Head of caudate nucleus (tissue), 42 donors: ENCODE measurements at regions not wholly inside any gene's neighbourhood (a gene's known extent, or its start where the extent isn't known, plus 50 kb on each side); places are given as distances from the start of the nearest gene placed in this dataset.
"Not testable (repeated sequence)": the region's sequence is repeated elsewhere in the genome, so short reads cannot be mapped to it uniquely, and the experiment has no call there.

Experiments used
- DNase-seq, 42 donors: peaks; one replicate each; pipeline versions ENCODE4 v3.0.0 to v3.0.0-alpha.2; 2020 to 2021; ENCODE audit warnings: mixed read lengths in 7 of 42
- intact Hi-C: fragments of 100-400 bp; cut with DNase I; formaldehyde crosslinking; loops from one replicate; pipeline ENCODE4 v1.15.0; 2022

DNA sequence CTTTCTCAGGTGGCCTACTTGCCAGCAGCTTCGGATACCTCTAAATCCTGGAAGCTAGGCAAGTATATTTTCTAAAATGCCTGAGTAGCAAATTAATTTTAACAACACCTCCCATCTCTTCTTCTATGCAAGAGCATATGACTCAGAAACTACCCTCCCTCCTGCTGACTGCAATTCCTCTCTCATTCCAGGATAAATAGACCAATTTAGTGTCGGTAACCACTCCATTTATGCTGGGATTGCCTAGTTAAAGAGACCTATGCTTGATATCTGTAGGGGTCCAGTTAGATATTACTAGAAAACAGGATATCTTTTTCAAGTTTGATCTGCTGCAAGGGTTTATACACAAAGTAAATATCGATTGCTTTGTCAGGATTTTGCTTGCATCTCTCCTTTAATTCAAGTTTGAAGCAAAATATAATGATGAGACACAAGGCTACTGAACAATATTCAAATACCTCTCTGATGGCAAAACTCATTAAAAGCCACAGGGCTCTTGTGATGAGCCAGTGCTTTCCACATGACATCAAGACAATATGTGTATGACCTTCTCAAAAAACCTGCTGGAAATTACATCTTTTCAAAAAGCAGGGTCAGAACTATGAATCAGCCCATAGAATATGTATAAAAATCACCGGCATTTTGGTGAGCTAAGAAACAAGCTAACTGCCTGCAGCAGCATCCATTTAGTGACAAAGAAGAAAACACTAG, 491.6 kb upstream of the NECTIN3 start:
- intact Hi-C loops = no loop called here
- no peak for DNase-seq

- intact Hi-C loops = no loop called here
Measured at GRCh38 chr3:110583373-110583935, 488.2 kb upstream of the NECTIN3 start.

GRCh38 chr3:110588906-110589305, 482.7 kb upstream of the NECTIN3 start:
- no peak for DNase-seq
- intact Hi-C loops = no loop called here

More at GRCh38 chr3:110583373-110583935, 488.2 kb upstream of the NECTIN3 start:
- DNase-seq = no peak

- intact Hi-C loops = no loop called here
- no peak for DNase-seq
Measured at GRCh38 chr3:110589341-110589740, 482.3 kb upstream of the NECTIN3 start.

DNA sequence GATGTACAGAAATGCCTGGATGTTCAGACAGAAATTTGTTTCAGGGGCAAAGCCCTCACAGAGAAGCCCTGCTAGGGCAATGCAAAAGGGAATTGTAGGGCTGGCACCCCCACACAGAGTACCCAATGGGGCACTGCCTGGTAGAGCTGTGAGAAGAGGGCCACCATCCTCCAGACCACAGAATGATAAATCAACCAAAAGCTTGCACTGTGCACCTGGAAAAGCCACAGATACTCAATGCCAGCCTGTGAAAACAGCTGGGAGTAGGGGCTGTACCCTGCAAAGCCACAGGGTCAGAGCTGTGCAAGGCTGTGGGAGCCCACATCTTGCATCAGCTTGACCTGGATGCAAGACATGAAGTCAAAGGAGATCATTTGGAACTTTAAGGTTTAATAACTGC, 477.9 kb upstream of the NECTIN3 start:
- DNase-seq = no peak
- intact Hi-C loops = no loop called here

DNA sequence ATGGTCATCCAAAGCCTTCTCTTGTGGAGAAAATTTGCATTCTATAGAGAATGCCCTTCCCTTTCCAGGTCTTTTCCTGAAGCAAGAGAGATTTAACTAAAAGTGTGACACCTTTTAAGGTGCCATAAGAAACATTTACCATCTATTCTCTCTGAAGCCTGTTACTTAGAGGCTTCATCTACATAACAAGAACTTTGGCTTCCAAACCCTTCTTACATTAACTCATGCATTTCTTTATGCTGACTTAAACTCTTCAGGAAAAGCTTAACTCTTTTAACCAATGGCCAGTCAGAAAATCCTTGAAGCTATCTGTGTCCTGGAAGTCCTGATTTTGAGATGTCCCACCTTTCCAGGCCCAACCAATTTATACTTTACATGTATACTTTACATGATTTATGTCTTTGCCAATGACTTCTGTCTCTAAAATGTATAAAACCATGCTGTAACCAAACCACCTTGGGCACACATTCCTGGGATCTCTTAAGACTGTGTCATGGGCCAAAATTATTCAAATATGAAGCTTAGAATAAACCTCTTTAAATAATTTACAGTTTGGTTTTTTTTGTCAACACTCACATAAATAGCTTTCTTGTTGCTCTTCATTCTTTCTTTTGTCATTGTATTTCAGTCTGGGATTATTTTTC, 472.6 kb upstream of the NECTIN3 start:
- DNase-seq = no peak
- intact Hi-C loops = no loop called here

DNA sequence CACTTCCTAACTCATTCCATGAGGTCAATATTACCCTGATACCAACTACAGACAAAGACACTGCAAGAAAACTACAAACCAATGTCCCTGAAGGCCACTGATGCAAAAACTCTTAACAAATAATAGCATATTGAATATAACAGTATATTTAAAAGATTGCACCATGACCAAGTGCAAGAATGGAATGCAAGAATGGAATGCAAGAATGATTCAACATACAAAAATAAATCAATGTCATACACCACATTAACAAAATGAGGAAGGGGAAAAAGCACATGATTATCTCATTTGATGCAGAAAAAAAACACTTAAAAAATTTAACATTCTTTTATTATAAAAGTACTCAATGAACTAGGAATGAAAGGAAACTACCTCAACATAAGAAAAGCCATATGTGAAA, 463.1 kb upstream of the NECTIN3 start:
- no peak for DNase-seq
- intact Hi-C loops = no loop called here

GRCh38 chr3:110612045-110612444, 459.6 kb upstream of the NECTIN3 start:
- intact Hi-C loops = no loop called here

DNA sequence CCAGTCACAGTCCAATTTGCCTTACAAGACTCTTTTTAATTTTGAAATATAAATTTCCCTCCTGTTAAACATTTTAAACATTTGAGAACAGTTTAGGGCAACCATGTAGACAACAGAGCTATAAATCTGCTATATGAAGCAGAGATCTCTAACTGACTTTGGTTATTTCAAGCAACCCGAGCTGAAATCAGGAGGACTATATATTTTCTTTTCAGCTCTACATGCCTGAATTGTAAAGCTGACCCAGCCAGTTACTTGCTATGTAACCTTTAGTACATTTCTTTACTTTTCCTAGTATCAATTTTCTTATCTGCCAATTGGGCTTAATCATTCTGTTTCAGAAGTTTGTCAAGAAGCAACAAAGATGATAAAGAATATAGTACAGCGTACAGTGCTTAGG, 457.4 kb upstream of the NECTIN3 start:
- DNase-seq = no peak
- intact Hi-C loops = no loop called here

More at GRCh38 chr3:110612045-110612444, 459.6 kb upstream of the NECTIN3 start:
- no peak for DNase-seq

DNA sequence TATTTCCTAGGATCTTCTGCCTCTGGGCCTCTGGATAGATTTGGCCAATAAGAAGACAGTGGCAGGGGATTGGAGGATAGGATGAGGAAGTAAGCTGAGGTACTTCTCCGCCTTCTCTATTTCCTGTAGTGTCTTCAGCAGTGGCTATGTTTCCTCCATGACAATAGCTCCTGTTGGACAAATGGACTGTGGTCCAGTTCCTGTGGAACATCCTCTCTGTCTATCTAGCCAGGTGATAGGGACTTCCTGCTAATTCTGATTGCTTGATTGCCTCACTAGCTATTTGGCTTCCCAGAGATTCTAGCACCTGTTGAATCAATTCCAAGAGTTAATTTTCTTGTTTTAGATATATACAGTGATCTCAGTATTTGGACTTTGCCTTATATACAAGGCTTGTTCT, 456.2 kb upstream of the NECTIN3 start:
- intact Hi-C loops = no loop called here
- DNase-seq = no peak

GRCh38 chr3:110618512-110619226, 452.9 kb upstream of the NECTIN3 start:
- no peak for DNase-seq
- intact Hi-C loops = no loop called here

DNA sequence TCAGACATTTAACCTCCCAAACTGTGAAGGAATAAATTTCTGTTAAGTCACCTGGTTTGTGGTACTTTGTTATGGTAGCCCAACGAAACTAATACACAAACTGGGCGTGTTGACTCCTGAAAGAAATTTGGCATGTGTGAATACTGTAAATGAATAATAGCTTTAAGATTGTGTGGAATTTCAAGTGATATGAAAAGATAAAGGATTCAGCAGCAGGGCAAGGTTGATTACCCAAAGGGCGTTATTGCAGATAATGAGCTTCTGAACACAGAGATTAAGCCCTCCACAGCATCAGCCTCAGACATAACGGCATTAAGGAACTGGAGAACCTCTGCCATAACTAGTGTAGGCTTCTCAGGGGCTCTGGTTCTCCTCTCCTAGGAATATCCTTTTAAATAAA, 451.5 kb upstream of the NECTIN3 start:
- intact Hi-C loops = no loop called here
- DNase-seq = no peak

DNA sequence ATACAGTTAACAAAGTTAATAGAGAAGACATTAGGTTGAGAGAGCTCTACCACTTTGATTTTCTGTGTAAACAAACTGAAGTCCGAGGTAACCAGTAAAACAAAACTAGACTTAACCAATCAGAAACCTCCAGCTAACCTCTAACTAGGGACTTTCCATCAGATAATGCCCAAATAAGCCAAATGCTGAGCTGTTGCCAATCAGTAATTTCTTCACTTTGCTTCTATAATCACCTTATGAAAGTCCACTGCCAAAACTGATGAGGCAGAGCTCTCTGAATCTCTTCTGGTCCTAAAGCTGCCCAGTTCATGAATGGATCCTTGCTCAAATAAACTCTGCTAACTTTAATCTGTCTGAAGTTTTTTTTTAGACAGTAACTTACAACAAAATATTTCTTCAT, 448.0 kb upstream of the NECTIN3 start:
- intact Hi-C loops = no loop called here

DNA sequence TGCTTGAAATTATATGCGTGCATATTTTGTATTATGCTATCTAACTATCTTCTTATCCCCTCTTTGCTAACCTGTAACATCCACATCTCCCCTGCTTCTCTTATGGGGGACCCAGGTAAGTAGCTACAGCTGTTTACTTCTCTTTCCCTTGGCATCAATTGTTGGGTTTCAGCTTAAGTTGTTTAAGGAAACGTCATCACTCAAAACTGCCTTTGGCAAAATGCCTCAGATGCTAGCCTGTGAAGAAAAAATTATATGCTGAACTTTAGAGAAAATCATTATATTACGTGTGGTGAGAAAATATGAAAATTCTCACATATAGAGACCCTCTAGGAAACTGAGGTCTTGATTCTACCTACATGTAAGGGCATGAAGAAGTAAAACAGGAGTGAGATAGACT, 447.0 kb upstream of the NECTIN3 start:
- no peak for DNase-seq
- intact Hi-C loops = no loop called here

More for the DNA sequence above, 448.0 kb upstream of the NECTIN3 start:
- DNase-seq = no peak

- intact Hi-C loops = no loop called here
- no peak for DNase-seq
Measured at GRCh38 chr3:110625201-110625747, 446.3 kb upstream of the NECTIN3 start.

GRCh38 chr3:110626652-110627111, 444.9 kb upstream of the NECTIN3 start:
- DNase-seq, intact Hi-C loops: not testable (repeated sequence)

DNA sequence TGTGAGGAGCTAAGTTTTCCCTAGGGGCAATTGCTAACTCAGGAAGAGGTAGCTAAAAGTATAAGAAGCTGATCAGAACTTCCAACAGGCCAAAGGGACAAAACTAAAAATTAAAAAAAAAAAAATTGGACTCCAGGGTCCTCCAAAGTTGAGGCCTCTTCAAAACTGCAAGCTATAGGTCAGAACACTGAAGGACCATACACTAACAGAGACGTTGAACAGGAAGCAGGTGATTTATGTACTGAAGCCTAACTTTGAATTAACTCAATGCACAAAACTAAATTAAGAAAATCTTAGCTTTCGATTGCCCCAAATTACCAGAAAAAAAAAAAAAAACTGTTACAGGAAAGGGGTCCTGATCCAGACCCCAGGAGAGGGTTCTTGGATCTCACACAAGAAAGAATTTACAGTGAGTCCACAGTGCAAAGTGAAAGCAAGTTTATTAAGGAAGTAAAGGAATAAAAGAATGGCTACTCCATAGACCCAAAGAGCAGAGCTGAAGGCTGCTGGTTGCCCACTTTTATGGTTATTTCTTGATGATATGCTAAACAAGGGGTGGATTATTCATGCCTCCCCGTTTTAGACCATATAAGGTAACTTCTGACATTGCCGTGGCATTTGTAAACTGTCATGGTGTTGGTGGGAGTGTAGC, 442.8 kb upstream of the NECTIN3 start:
- DNase-seq = no peak
- intact Hi-C loops = no loop called here

DNA sequence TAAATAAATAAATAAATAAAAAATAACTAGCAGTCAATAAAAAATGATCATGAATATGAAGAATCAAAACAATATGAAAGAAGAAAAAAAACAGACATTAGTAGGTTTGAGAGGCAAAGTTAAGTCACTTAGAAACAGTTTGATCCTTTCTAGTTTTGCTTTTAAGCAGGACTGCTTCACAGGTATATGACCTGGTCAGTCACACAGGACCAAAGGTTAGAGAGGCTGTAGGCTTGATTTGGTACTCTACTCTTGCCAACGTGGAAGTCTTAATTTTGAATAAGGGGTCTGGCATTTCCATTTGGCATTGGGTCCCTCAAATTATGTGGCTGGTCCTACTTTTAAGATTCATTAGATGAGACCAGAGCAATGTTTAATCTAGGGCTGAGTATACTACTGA, 441.7 kb upstream of the NECTIN3 start:
- no peak for DNase-seq
- intact Hi-C loops = no loop called here

DNA sequence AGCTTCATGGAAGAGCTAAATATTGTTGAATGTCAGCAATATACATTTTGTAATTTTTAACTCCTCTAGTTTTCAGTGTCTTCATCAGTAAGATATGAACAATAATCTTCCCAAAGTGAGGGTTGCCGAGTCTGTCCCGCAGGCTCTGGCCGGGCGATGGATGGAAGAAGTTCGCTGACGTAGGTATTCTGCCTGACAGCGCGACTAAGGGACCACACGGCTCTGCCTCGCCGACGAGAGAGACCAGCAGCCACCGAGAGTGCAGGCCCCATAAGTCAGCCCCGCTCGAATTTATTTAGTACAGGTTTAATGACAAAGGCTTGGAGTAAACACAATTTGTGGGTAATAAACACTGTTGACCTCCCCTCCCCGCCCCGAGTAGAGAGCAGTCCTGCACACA, 427.4 kb upstream of the NECTIN3 start:
- no peak for DNase-seq
- intact Hi-C loops = no loop called here
